OCI-LY3 (cell line): ENCODE measurements at regions not wholly inside any gene's neighbourhood (a gene's known extent, or its start where the extent isn't known, plus 50 kb on each side); places are given as distances from the start of the nearest gene placed in this dataset.

Experiments
- H2AFZ ChIP-seq: fragments of 200-600, 300-600 bp; shearing (Covaris generic); 2 replicates; pipeline ENCODE4 v1.6.0; 2014; ENCODE audit warnings: antibody characterized with exemption, low read depth, low read length
- H3K27ac ChIP-seq: fragments of 200-600, 300-600 bp; sonication (generic); 2 replicates; pipeline ENCODE4 v1.5.1; 2014; ENCODE audit warnings: mild to moderate bottlenecking, low read length, moderate library complexity, mixed read lengths
- H3K27me3 ChIP-seq: fragments of 200-600, 300-600 bp; sonication (generic); 2 replicates; pipeline ENCODE4 v1.6.1; 2014; ENCODE audit warnings: low read depth, low read length, mixed read lengths
- H3K36me3 ChIP-seq: fragments of 200-600, 300-600 bp; sonication (generic); replicated peaks from 2 replicates; pipeline ENCODE3; 2014; ENCODE audit warnings: low read depth, low read length, mixed read lengths
- H3K4me1 ChIP-seq: fragments of 300-600, 200-600 bp; sonication (generic); 2 replicates; pipeline ENCODE4 v1.6.1; 2014; ENCODE audit warnings: low read length, mixed read lengths
- H3K4me2 ChIP-seq: fragments of 200-600, 300-600 bp; sonication (generic); 2 replicates; pipeline ENCODE4 v1.6.1; 2014; ENCODE audit warnings: low read length, mixed read lengths
- H3K4me3 ChIP-seq: fragments of 300-600, 200-600 bp; sonication (generic); 2 replicates; pipeline ENCODE4 v1.5.1; 2014; ENCODE audit warnings: antibody characterized with exemption, mild to moderate bottlenecking, low read length, moderate library complexity
- H3K79me2 ChIP-seq: fragments of 300-600, 200-600 bp; shearing (Covaris generic); 2 replicates; pipeline ENCODE4 v1.6.1; 2014; ENCODE audit warnings: mild to moderate bottlenecking, low read length, mixed read lengths
- H3K9ac ChIP-seq: fragments of 300-600, 200-600 bp; shearing (Covaris generic); 2 replicates; pipeline ENCODE4 v1.6.0; 2014; ENCODE audit warnings: mild to moderate bottlenecking, low read length, moderate library complexity
- H3K9me3 ChIP-seq: fragments of 200-600, 300-600 bp; shearing (Covaris generic); 2 replicates; pipeline ENCODE4 v1.6.1; 2014; ENCODE audit warnings: low read length, mixed read lengths; ENCODE audit not compliant: insufficient read depth
- H4K20me1 ChIP-seq: fragments of 200-600, 300-600 bp; sonication (generic); 2 replicates; pipeline ENCODE4 v1.6.1; 2016; ENCODE audit warnings: low read length, mixed read lengths; ENCODE audit not compliant: insufficient read depth
- CTCF ChIP-seq: fragments of 200-600, 300-600 bp; sonication (generic); IDR thresholded peaks from 2 replicates; pipeline ENCODE4 v1.5.1; 2014; ENCODE audit warnings: antibody characterized with exemption, low read length, low read depth
- EZH2phosphoT487 ChIP-seq: fragments of 200-600 bp; shearing (Covaris generic); IDR thresholded peaks from 2 replicates; pipeline ENCODE4 v1.6.1; 2018; ENCODE audit warnings: antibody characterized with exemption, mixed run types, low read depth

GRCh38 chr1:194233069-194233468 is 1046.7 kb upstream of the B3GALT2 start:
- H4K20me1 ChIP-seq: no peaks in the 10 kb centered on the region
- H3K4me2 ChIP-seq: no peak overlapping the region

DNA sequence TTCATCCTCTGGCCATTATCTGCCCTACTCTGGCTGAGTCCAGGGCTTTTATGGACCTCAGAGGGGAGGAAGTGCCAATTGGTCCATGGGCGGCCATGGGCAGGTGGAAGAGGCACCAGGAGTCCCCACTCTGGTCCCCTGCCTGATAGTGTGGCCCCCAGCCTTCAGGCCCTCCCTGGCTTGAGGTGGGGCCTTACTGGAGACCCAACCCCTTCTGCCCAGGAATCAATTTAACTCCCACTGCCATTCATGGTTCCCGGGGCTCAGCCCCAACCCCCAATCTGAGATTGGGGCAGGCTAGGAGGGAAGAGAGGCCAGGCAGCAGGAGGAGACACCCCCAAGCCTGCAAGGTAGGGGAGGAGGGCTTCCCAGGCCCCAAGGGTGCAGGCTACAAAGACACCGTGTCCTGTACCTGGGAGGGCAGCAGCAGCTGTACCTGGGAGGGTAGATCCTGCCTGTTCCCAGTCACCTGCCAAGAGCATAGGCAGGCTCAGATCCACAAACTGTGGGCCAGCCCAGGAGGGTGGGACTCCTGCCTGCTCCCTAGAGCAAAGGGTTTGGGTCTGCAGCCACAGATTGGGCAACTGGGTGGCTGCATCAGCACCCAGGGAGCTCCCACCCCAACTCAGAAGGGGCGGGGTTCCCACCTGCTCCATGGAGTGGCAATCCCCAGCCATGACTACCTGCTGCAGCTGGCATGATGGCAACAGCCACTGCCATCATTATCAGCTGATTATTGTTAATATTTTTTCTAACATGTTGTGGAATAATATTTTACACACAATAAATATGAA is 1044.1 kb upstream of the B3GALT2 start:
- no peaks in the 10 kb centered on the region for H4K20me1 ChIP-seq
- H3K4me2 ChIP-seq: no peak overlapping the region
- H3K79me2 ChIP-seq: no peaks in the 10 kb centered on the region
- no peak overlapping the region for H3K4me3 ChIP-seq
- TF ChIP-seq EZH2phosphoT487 (no peak), CTCF (no peak)
- H3K9me3 ChIP-seq: no peaks in the 10 kb centered on the region
- no peak overlapping the region for H3K27ac ChIP-seq
- no peaks in the 10 kb centered on the region for H3K36me3 ChIP-seq
- no peak overlapping the region for H3K9ac ChIP-seq
- no peak overlapping the region for H2AFZ ChIP-seq
- peaks cover 4% of the 10 kb centered on the region for H3K4me1 ChIP-seq
- H3K27me3 ChIP-seq: no peaks in the 10 kb centered on the region

More at GRCh38 chr1:194233069-194233468, 1046.7 kb upstream of the B3GALT2 start:
- H3K4me1 ChIP-seq: no peaks in the 10 kb centered on the region
- H3K9ac ChIP-seq: no peak overlapping the region
- no peaks in the 10 kb centered on the region for H3K27me3 ChIP-seq
- no peaks in the 10 kb centered on the region for H3K36me3 ChIP-seq
- TF ChIP-seq EZH2phosphoT487 (no peak), CTCF (no peak)
- H3K9me3 ChIP-seq: no peaks in the 10 kb centered on the region
- no peak overlapping the region for H3K27ac ChIP-seq
- H3K4me3 ChIP-seq: no peak overlapping the region
- H3K79me2 ChIP-seq: no peaks in the 10 kb centered on the region
- H2AFZ ChIP-seq: no peak overlapping the region

GRCh38 chr1:194228427-194228826 is 1042.0 kb upstream of the B3GALT2 start:
- Histone ChIP-seq H3K4me3 (no peak overlapping the region), H2AFZ (no peak overlapping the region), H3K4me2 (no peak overlapping the region), H3K79me2 (no peaks in the 10 kb centered on the region), H3K27me3 (no peaks in the 10 kb centered on the region), H4K20me1 (no peaks in the 10 kb centered on the region), H3K36me3 (no peaks in the 10 kb centered on the region), H3K4me1 (peaks cover 4% of the 10 kb centered on the region), H3K9ac (no peak overlapping the region), H3K27ac (no peak overlapping the region), H3K9me3 (no peaks in the 10 kb centered on the region)
- TF ChIP-seq CTCF (no peak), EZH2phosphoT487 (no peak)

- Histone ChIP-seq H3K27ac (no peak overlapping the region), H3K4me3 (no peak overlapping the region), H3K79me2 (no peaks in the 10 kb centered on the region), H3K9ac (no peak overlapping the region), H3K4me1 (peaks cover 4% of the 10 kb centered on the region), H3K27me3 (no peaks in the 10 kb centered on the region), H3K9me3 (no peaks in the 10 kb centered on the region), H3K4me2 (no peak overlapping the region), H4K20me1 (no peaks in the 10 kb centered on the region), H2AFZ (no peak overlapping the region), H3K36me3 (no peaks in the 10 kb centered on the region)
- TF ChIP-seq EZH2phosphoT487: no peak
- TF ChIP-seq CTCF: no peak
These were observed 1040.7 kb upstream of the B3GALT2 start for GRCh38 chr1:194227161-194227560.
